Chondrocyte (in vitro differentiated cells): ENCODE measurements at regions not wholly inside any gene's neighbourhood (a gene's known extent, or its start where the extent isn't known, plus 50 kb on each side); places are given as distances from the start of the nearest gene placed in this dataset.

ENCODE experiments used
- DNase-seq: peaks from one replicate; pipeline ENCODE4 v3.0.0; 2021; ENCODE audit warnings: mixed read lengths, low spot score
- H3K27ac Mint-ChIP-seq: one replicate; pipeline ENCODE4 v1.8.0; 2021; ENCODE audit warnings: mild to moderate bottlenecking, moderate library complexity, mixed read lengths; ENCODE audit not compliant: unreplicated experiment
- H3K27me3 Mint-ChIP-seq: 2 replicates; pipeline ENCODE4 v1.8.0; 2021; ENCODE audit warnings: low read depth, mixed read lengths
- H3K36me3 Mint-ChIP-seq: 2 replicates; pipeline ENCODE4 v1.8.0; 2021; ENCODE audit warnings: low read depth, mixed read lengths
- H3K4me1 Mint-ChIP-seq: 2 replicates; pipeline ENCODE4 v1.8.0; 2021; ENCODE audit warnings: low read depth, mild to moderate bottlenecking, mixed read lengths
- H3K4me3 Mint-ChIP-seq: one replicate; pipeline ENCODE4 v1.8.0; 2021; ENCODE audit warnings: mild to moderate bottlenecking, moderate library complexity, mixed read lengths; ENCODE audit not compliant: unreplicated experiment
- H3K9me3 Mint-ChIP-seq: 2 replicates; pipeline ENCODE4 v1.8.0; 2021; ENCODE audit warnings: low read depth, mixed read lengths
- TF ChIP-seq, protein P1 (sequence below): fragments of 200-600 bp; sonication (generic); IDR thresholded peaks from 2 replicates; pipeline ENCODE4 v1.5.0; 2021; ENCODE audit warnings: antibody characterized with exemption, mild to moderate bottlenecking, moderate library complexity

DNA sequence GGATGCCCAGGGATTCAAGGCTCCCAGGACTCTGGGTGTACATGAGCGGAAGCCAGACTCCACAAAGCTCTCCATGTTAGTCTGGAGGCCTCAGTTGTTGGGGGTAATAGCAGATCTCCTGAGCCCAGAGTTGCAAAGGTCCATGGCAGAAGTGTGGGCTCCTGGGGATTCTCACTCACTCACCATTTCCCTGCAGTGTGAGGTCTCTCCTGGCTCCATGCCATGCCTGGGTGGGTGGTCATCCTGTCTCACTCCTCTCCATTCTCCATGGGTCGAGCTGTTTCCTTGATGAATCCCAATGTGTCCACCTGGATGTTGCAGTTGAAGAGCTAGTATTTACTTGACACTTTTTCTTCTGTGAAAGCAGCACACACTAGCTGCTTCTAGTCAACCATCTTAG lies 156.8 kb upstream of the LRRC7 start:
- TF ChIP-seq, protein P1, sequence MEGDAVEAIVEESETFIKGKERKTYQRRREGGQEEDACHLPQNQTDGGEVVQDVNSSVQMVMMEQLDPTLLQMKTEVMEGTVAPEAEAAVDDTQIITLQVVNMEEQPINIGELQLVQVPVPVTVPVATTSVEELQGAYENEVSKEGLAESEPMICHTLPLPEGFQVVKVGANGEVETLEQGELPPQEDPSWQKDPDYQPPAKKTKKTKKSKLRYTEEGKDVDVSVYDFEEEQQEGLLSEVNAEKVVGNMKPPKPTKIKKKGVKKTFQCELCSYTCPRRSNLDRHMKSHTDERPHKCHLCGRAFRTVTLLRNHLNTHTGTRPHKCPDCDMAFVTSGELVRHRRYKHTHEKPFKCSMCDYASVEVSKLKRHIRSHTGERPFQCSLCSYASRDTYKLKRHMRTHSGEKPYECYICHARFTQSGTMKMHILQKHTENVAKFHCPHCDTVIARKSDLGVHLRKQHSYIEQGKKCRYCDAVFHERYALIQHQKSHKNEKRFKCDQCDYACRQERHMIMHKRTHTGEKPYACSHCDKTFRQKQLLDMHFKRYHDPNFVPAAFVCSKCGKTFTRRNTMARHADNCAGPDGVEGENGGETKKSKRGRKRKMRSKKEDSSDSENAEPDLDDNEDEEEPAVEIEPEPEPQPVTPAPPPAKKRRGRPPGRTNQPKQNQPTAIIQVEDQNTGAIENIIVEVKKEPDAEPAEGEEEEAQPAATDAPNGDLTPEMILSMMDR: no peak
- H3K27me3 Mint-ChIP-seq: no peaks in the 10 kb centered on the region
- H3K36me3 Mint-ChIP-seq: no peaks in the 10 kb centered on the region
- H3K9me3 Mint-ChIP-seq: peaks cover 11% of the 10 kb centered on the region
- H3K27ac Mint-ChIP-seq: no peak overlapping the region
- no peaks in the 10 kb centered on the region for H3K4me1 Mint-ChIP-seq
- no peak for DNase-seq
- H3K4me3 Mint-ChIP-seq: no peak overlapping the region

DNA sequence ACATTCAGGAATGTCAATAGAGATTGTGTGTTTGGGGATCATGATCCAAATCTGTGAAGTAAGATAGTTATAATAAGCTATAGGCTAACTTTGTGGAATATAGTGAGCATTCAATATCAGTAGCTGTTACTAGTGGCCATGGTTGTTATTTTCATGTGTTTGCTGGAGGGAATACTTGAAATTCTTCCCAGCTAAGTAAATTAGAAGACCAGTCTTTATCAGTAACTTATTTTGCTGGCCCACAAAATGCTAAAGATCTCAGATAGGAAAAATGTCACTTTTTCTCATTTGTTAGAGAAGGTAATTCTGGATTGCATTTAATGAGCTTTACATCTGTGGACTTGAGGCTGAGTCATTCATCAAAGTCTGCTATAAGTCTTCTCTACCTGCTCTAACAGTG lies 156.1 kb upstream of the LRRC7 start:
- DNase-seq: no peak
- TF ChIP-seq, protein P1: no peak
- H3K36me3 Mint-ChIP-seq: no peaks in the 10 kb centered on the region
- H3K4me1 Mint-ChIP-seq: no peaks in the 10 kb centered on the region
- H3K4me3 Mint-ChIP-seq: no peak overlapping the region
- H3K27me3 Mint-ChIP-seq: no peaks in the 10 kb centered on the region
- peaks cover 14% of the 10 kb centered on the region for H3K9me3 Mint-ChIP-seq
- no peak overlapping the region for H3K27ac Mint-ChIP-seq

DNA sequence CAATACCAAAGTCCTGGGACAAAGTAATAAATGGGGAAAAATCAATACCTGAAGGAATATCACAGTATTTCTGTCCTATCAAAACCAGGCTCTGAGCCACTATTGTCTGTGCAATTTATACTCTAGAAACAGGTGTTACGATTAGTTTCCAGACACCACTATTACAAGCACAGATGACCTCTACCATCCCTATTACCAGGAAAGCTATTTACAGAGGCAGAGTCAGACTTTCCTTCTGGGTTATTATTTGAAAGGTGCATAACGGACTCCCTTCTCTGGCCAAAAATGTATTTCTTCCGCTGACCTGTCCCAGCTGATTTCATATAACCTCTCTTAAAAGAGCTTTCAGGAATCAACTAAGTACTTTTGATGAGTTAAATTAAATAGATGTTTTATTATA lies 154.6 kb upstream of the LRRC7 start:
- Mint-ChIP-seq H3K36me3 (no peaks in the 10 kb centered on the region), H3K4me3 (no peak overlapping the region), H3K9me3 (peaks cover 12% of the 10 kb centered on the region), H3K27me3 (no peaks in the 10 kb centered on the region), H3K4me1 (no peaks in the 10 kb centered on the region), H3K27ac (no peak overlapping the region)
- TF ChIP-seq, protein P1: no peak
- no peak for DNase-seq

DNA sequence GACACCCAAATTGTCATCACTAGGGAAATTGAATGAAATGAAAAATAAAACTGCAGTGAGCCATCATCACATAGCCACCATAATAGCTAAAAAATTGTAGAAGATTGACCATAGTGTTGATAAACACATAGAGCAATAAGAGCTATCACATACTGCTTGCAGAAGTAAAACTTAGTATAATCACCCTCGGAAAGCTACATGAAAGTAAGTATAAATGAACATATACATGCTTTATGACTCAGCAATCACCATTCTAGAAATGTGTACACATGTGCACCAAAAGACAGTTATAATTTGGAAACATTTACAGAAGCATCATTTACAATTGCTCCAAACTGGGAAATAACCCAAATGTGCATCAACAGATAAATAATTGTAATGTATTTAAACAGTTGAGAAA lies 153.1 kb upstream of the LRRC7 start:
- Mint-ChIP-seq H3K27me3 (peaks cover 1% of the 10 kb centered on the region), H3K4me3 (no peak overlapping the region), H3K9me3 (peaks cover 17% of the 10 kb centered on the region), H3K4me1 (no peaks in the 10 kb centered on the region), H3K27ac (no peak overlapping the region), H3K36me3 (no peaks in the 10 kb centered on the region)
- TF ChIP-seq, protein P1: no peak
- DNase-seq: no peak

DNA sequence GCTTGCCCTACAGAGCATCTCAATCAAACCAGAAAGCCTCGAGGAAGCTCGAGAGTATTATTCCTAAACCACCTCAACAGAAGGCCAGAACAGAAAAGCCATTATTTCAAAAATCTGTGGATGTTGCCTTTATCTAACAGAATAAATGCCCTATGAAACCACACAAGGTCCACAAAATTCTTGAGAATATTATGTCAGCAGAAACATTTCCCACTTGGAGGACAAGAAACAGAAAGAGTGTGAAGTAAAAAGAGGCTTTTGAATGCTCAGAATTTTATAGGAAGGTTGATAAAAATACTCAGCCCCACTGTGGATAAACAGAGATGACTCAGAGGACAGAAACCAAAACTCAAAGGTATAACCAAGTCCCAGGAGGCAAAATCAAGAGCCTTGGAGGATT lies 146.4 kb upstream of the LRRC7 start:
- Mint-ChIP-seq H3K27ac (no peak overlapping the region), H3K4me3 (no peak overlapping the region), H3K4me1 (peaks cover 11% of the 10 kb centered on the region), H3K27me3 (peaks cover 1% of the 10 kb centered on the region), H3K36me3 (no peaks in the 10 kb centered on the region), H3K9me3 (peaks cover 10% of the 10 kb centered on the region)
- no peak for DNase-seq
- TF ChIP-seq, protein P1: no peak
